ENCODE measurements at regions not wholly inside any gene's neighbourhood (a gene's known extent, or its start where the extent isn't known, plus 50 kb on each side); places are given as distances from the start of the nearest gene placed in this dataset.

GRCh38 chrX:126982158-126982557 is 162.6 kb downstream of the PRR32 start:
- no peaks in the 10 kb centered on the region for H3K9me3 ChIP-seq (ENCODE audit: control insufficient read depth, insufficient read depth, low read depth, low read length)
- no peaks in the 10 kb centered on the region for H3K36me3 ChIP-seq (ENCODE audit: control insufficient read depth, insufficient read depth, low read length)
- TF ChIP-seq SIN3A (IDR thresholded peaks at IDR 0.05; ENCODE audit: borderline replicate concordance, insufficient read depth, low read depth, low read length) = no peak
- no peak for TF ChIP-seq REST (IDR thresholded peaks at IDR 0.05; ENCODE audit: insufficient read depth in 1 of 2, low read depth in 2 of 2, low read length in 1 of 2)
- TF ChIP-seq TCF7L2 (IDR thresholded peaks at IDR 0.05; ENCODE audit: low read depth, low read length) = no peak
- TF ChIP-seq CTCF (IDR thresholded peaks at IDR 0.05) = no peak
- TF ChIP-seq POLR2AphosphoS5 (IDR thresholded peaks at IDR 0.05; ENCODE audit: low read depth, low read length) = no peak
- no TSS peak for BruUV-seq (replicated peaks)
- DNase-seq (ENCODE audit: low read depth, low spot score) (no peak), ATAC-seq (no peak)
- H3K27me3 ChIP-seq (ENCODE audit: control insufficient read depth, insufficient read depth, low read length) = no peaks in the 10 kb centered on the region
- in situ Hi-C loops (cut with HindIII; ENCODE audit: low pct_unique_long_range_greater_than_20kb, low sequenced_read_pairs) (no loop called here), intact Hi-C loops (cut with micrococcal nuclease; ENCODE audit: unreplicated experiment) (no loop called here)
- no peaks in the 10 kb centered on the region for H3K4me1 ChIP-seq (ENCODE audit: control insufficient read depth, insufficient read depth, low read length)
- no peak overlapping the region for H3K4me3 ChIP-seq (ENCODE audit: low read depth in 2 of 2, low read length in 2 of 2)
- no peak overlapping the region for H3K27ac ChIP-seq (ENCODE audit: low read length)
- ChIA-PET CTCF (interaction anchor here (0.7 kb wide), 1 partner anchor 37 kb away, joined by 3 read pairs; no protein-coding TSS in a partner anchor), POLR2A (no interaction called here)

GRCh38 chrX:126985027-126985426 is 165.5 kb downstream of the PRR32 start:
- intact Hi-C loops (cut with micrococcal nuclease; ENCODE audit: unreplicated experiment) (no loop called here), in situ Hi-C loops (cut with HindIII; ENCODE audit: low pct_unique_long_range_greater_than_20kb, low sequenced_read_pairs) (no loop called here)
- H3K27ac ChIP-seq (ENCODE audit: low read length) = no peak overlapping the region
- H3K9me3 ChIP-seq (ENCODE audit: control insufficient read depth, insufficient read depth, low read depth, low read length) = no peaks in the 10 kb centered on the region
- CTCF ChIA-PET = no interaction called here
- DNase-seq (ENCODE audit: low read depth, low spot score) (no peak), ATAC-seq (no peak)
- BruUV-seq (replicated peaks) = no TSS peak
- no peaks in the 10 kb centered on the region for H3K36me3 ChIP-seq (ENCODE audit: control insufficient read depth, insufficient read depth, low read length)
- TF ChIP-seq CTCF (IDR thresholded peaks at IDR 0.05) (no peak), SIN3A (IDR thresholded peaks at IDR 0.05; ENCODE audit: borderline replicate concordance, insufficient read depth, low read depth, low read length) (no peak), POLR2AphosphoS5 (IDR thresholded peaks at IDR 0.05; ENCODE audit: low read depth, low read length) (no peak)
- H3K27me3 ChIP-seq (ENCODE audit: control insufficient read depth, insufficient read depth, low read length) = no peaks in the 10 kb centered on the region
- no peaks in the 10 kb centered on the region for H3K4me1 ChIP-seq (ENCODE audit: control insufficient read depth, insufficient read depth, low read length)
- POLR2A ChIA-PET = no interaction called here
- no peak overlapping the region for H3K4me3 ChIP-seq (ENCODE audit: low read depth in 2 of 2, low read length in 2 of 2)
